Prostate gland (tissue), 2 donors: ENCODE measurements at regions not wholly inside any gene's neighbourhood (a gene's known extent, or its start where the extent isn't known, plus 50 kb on each side); places are given as distances from the start of the nearest gene placed in this dataset.

Experiments used
- CTCF ChIP-seq, 4 experiments: fragments of 200-600 bp in 2 of 4; fragments of 450-650 bp in 2 of 4; sonication (generic) in 2 of 4; IDR thresholded peaks; 1 replicate in 3 of 4; 2 replicates in 1 of 4; pipeline ENCODE4 v1.5.1; 2016 to 2019; ENCODE audit warnings: antibody characterized with exemption in 4 of 4, mild to moderate bottlenecking in 2 of 4, moderate library complexity in 2 of 4
- POLR2A ChIP-seq: fragments of 450-650 bp; IDR thresholded peaks from one replicate; pipeline ENCODE4 v1.6.1; 2016; ENCODE audit warnings: antibody characterized with exemption, mild to moderate bottlenecking
- POLR2AphosphoS5 ChIP-seq: sonication (generic); formaldehyde crosslinking; IDR thresholded peaks from one replicate; pipeline ENCODE4 v1.6.1; 2017; ENCODE audit warnings: antibody characterized with exemption

GRCh38 chr20:40434122-40434521, 254.9 kb downstream of the MAFB start:
- TF ChIP-seq CTCF (IDR thresholded peaks at IDR 0.05) (no peak), POLR2AphosphoS5 (no peak), POLR2A (no peak)
